Ureter (tissue), 1 donor: ENCODE measurements at regions not wholly inside any gene's neighbourhood (a gene's known extent, or its start where the extent isn't known, plus 50 kb on each side); places are given as distances from the start of the nearest gene placed in this dataset.

Experiments used
- DNase-seq: peaks from one replicate; pipeline ENCODE4 v3.0.0-alpha.2; 2020; ENCODE audit warnings: low spot score
- donor health status: DM: yes; HTN: yes; CAD: no.

DNA sequence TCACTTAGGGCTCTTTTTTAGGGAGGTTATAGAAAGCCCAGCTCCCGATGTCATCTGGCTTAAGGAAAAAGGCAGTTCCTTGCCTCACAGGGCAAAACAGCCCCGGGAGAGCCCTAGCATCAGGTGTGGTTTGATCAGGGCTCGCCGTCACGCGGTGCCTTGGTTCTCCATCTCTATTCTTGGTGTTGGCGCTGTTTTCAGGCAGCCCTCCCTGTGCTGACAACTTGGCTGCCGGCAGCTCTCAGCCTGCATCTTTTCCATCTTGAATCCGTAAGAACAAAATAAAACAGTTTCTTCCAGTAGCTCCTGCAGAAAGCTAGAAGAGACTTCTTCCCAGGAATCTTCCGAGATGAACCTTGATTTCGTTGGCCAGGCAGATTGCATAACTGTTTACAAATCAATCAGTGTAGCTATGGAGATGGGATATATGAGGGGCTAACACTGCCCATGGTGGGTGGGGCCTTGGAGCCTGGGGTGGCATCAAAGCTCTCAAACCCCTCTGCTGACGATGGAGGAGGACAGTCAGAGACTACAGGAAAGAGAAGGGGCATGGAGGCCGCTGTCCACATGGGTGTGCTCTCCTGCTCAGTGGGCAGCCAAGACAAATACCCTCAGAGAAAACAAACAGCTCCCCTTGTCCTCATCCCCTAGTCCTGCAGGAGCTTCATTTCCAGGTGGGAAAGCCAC is 370.7 kb upstream of the C1orf174 start:
- DNase-seq, result no peak

- DNase-seq, result no peak
Observed at GRCh38 chr1:4271338-4271998, 371.4 kb upstream of the C1orf174 start.

- no peak for DNase-seq
Observed at GRCh38 chr1:4272568-4272967, 372.5 kb upstream of the C1orf174 start.

DNA sequence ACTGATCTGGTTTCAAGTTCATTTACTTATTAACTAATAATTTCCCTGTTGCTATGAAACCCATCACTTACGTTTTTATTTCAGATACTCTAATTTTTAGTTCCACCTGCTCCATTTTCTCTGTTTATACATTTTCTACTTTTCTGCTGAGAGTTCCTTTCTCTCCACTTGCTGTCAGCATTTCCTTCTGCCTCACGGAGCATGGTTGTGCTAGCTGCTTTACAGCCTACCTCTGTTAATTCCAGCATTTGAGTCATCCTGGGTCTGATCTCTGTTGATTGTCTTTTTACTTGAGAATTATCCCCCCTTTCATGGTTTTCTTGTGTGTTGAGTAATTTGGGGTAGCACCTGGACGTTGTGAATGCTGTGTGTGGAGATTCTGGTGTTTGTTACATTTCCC is 373.2 kb upstream of the C1orf174 start:
- no peak for DNase-seq

DNA sequence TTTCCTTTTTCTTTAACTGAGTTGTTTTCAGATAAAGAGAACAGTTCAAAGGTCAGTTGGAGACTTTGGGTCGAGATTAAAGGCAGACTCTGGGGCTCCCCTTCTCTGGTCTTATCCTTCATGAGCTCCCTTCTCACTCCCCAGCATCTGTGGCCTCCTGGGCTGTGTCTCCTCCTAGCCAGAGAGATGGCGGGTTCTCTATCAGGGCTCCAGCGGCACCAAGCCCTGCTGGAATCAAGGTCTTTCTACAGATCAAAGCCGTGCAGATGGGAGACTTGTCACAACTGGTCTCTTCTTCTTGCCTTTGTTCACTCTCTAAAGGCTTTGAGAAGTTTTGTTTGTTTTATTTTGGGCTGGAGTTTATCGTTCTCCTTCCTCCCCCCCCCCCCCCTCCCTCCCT is 373.7 kb upstream of the C1orf174 start:
- DNase-seq, result no peak

- no peak for DNase-seq
Observed at GRCh38 chr1:4275083-4275482, 375.0 kb upstream of the C1orf174 start.

GRCh38 chr1:4276238-4276637 is 376.2 kb upstream of the C1orf174 start:
- DNase-seq, result no peak

- DNase-seq, result no peak
Observed at GRCh38 chr1:4277598-4277997, 376.8 kb upstream of the AJAP1 start.

DNA sequence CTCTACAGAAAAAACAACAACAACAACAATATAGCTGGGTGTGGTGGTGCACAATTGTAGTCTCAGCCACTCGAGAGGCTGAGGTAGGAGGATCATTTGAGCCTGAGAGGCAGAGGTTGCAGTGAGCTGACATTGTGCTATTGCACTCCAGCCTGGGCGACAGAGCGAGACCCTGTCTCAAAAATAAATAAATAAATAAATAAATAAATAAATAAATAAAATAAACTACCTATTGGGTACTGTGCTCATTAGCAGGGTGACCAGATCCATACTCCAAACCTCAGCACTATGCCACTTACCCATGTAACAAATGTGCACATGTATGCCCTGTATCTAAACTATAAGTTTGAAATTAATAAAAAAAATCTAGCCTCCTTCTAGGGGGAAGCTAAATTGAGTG is 369.4 kb upstream of the AJAP1 start:
- no peak for DNase-seq

GRCh38 chr1:4292861-4293260 is 361.5 kb upstream of the AJAP1 start:
- no peak for DNase-seq

GRCh38 chr1:4298361-4299083 is 355.9 kb upstream of the AJAP1 start:
- no peak for DNase-seq

GRCh38 chr1:4301007-4301406 is 353.4 kb upstream of the AJAP1 start:
- DNase-seq, result no peak

DNA sequence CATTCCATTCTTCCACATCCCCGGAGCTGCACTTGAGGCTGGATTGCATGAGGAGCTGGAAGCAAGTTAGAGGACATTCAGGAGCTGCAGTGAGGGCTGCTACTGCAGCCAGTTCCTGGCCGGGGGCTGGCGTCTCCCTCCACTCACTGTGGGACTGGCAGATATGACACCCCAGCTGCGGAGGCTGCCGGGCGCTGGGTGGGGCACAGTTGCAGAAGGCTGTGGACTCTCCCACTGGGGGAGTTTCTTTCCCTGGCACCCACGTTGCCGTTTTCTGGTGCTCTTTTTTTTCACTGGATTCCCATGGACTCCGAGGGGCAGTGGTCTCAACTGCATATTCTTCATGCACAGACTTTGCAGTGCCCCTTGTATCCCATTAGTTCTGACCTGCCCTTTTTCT is 351.1 kb upstream of the AJAP1 start:
- DNase-seq, result no peak

GRCh38 chr1:4305526-4306301 is 348.7 kb upstream of the AJAP1 start:
- no peak for DNase-seq

DNA sequence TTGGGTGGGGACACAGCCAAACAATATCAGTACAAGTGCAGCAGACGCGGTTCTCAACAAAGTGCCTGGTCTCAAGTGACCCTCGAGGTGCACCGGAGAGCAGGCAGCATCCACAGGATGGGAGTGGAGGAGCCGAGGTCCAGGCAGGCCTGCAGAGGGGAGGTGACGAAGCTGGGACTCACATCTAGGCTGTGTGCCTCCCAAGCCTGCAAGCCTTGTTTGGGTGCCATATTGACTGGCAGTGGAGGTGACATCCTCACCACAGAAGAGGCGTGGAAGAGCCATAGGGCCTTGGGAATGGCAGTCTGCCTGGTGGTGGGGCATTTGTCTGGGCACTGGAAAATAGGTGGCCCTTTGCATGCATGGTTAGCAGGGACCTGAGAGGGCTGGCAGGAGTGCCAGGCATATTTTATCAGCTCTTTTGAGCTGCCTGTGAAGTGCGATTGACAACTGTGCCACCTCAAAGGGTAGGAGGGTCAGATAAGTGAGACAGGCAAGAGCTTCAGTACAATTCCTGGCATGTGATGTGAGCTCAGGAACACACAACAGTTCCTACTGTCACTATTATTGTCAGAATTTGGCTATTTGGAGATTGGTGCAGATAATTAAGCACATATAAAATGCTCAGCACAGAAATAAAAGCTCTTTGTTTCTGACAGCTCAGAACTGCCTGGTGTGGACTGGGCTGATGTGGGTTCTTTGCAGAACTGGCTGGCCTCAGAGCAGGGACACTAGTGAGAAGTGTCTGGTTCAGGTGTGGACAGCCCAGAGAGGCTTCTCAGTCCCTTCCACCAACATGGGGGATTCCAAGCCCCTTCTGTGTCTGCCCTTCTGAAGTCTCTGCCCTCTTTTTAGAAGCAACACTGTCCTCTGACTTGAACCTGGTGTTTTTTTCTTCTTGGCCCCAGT is 347.6 kb upstream of the AJAP1 start:
- no peak for DNase-seq

DNA sequence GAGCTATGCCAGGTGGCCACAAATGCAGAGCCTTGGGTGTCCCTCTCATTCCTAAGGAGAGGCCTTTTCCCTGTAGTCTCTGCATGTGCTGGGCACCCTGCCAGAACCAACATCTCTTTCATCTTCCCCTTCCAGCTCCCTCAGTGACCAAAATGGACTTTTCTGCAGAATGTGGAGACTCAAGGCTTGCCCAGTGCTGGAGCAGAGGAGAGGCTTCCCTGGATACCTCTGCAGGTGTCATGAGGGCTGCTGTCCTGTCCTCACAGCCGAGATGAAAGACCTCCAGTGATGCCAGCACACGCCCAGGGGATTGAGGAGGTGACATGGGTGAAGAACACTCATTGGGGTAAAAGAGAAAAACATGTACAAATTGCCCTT is 347.0 kb upstream of the AJAP1 start:
- no peak for DNase-seq

- no peak for DNase-seq
Observed at GRCh38 chr1:4307911-4308545, 346.4 kb upstream of the AJAP1 start.

DNA sequence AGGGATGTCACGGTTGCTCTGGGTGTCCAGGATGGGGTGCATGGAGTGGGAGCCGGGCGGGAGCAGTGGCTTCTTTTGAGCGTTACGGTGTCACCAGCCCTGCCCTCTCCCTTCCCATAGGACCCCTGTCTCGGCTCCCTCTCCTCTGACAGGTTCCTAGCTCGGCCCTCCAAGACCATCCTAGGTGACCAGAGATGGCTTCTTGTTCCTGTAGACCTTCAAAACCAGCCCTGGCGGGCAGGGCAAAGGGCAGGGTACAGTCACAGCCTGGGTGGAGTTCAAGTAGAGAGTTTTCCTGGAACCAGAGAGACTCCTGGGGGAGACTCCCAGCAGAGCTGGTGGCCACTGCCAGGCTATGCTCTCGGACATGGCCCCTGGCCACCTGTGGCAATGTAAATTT is 345.6 kb upstream of the AJAP1 start:
- DNase-seq, result no peak

DNA sequence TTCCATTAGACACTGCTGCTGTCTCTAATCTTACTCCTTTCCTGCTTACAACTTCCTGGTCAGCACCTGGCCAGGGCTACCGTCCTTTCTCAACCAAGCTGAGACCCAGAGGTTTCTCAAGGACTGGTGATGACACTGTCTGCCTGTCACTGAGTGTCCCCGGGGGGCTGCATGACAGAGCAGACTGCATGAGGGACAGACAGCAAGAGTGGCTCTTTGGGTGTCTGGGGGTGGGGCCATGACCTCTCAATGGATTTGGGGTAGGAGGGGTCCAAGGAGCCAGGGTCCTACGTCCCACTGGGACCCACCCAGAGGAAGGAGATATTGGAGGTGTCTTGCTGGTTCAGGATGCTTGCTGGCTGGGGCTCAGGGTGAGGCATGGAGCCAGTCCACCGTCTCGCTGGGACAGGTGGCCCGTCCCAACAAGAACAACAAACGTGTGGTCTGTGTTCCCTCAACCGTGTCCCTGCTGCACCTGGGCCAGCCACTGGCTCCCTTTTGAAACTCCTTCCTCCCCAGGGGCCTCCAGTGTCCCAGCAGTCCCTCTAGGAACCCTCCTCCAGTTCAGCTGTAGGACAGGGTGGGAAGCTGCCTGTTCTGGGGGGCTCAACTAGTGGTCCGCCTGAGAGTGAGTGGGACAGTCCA is 344.6 kb upstream of the AJAP1 start:
- no peak for DNase-seq

DNA sequence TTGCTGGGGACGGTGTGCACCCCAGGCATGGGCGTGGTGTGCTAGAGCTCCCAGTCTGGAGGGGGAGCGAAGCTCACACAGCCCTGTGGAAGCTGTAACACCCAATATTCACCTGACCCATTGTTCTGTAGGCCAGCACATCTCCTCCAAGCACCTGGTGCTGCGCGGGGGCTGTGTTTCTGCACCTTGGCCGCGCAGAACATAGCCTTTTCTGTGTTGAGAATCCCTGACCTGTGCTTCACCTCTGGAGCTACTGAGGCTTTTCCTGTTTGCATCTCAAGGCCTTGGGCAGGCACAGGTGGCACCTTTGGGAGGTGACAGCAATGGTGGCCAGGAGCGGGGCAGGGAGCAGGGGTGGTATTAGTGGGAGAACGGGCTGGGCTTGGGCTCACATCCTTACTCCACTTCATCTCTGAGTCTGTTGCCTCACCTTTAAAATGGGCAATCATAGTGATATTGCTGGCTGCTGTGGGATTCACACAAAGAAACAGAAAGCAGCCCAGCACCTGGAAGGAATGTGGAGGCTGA is 343.9 kb upstream of the AJAP1 start:
- no peak for DNase-seq
